ENCODE measurements at regions not wholly inside any gene's neighbourhood (a gene's known extent, or its start where the extent isn't known, plus 50 kb on each side); places are given as distances from the start of the nearest gene placed in this dataset.

DNA sequence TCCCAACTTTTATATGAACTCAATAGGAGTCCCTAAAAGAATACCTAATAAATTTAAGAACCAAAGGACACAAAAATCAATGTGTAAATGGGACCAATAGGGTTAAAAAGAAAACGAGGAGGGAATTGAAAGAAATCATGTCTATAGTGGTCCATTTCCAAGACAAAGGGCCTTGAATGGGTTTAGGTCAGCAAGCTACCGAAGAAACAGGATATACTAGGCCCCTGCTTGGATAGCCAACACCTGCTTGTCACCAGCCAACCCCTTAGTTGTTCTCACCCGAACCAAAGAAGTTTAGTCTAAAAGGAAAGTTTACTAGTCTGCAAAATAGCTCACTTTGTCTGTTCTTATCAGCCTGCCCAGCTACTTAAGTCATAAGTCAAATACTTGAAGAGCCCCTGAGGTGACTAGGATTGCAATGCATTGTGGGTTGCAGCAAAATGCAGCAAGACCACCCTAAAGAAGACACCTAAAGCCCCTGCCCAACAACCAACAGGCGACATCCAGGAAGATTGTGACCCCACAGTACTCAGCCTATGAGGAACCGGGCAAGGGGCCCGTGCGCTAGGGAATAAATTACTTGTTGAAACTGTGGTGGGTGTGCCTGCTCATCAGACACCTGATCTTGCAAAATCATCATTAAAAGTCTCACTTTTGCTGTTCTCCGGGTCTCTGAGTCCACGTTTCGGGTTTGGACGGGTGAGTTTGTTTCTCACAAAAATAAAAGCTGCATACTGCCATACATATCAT lies 183.9 kb upstream of the PPP1R26 start:
- 77 to 81% methylated on average over 11 of the region's 11 CpGs for WGBS, 2 donors
- H3K27me3 ChIP-seq, result peaks cover 11 to 31% (median 22%) of the 10 kb centered on the region in 7 donors
- H3K4me1 ChIP-seq, result peaks cover 0 to 5% (median 0%) of the 10 kb centered on the region in 9 donors
- no peaks in the 10 kb centered on the region for H3K36me3 ChIP-seq
- DNase-seq, result no peak
- no peak overlapping the region for H3K4me3 ChIP-seq
- H3K9me3 ChIP-seq, result no peaks in the 10 kb centered on the region
- TF ChIP-seq, protein P1, sequence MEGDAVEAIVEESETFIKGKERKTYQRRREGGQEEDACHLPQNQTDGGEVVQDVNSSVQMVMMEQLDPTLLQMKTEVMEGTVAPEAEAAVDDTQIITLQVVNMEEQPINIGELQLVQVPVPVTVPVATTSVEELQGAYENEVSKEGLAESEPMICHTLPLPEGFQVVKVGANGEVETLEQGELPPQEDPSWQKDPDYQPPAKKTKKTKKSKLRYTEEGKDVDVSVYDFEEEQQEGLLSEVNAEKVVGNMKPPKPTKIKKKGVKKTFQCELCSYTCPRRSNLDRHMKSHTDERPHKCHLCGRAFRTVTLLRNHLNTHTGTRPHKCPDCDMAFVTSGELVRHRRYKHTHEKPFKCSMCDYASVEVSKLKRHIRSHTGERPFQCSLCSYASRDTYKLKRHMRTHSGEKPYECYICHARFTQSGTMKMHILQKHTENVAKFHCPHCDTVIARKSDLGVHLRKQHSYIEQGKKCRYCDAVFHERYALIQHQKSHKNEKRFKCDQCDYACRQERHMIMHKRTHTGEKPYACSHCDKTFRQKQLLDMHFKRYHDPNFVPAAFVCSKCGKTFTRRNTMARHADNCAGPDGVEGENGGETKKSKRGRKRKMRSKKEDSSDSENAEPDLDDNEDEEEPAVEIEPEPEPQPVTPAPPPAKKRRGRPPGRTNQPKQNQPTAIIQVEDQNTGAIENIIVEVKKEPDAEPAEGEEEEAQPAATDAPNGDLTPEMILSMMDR (IDR thresholded peaks at IDR 0.05), result no peak
- H3K27ac ChIP-seq, result no peak overlapping the region
- intact Hi-C loops (cut with DNase I), result no loop called here
- no peak for ATAC-seq

DNA sequence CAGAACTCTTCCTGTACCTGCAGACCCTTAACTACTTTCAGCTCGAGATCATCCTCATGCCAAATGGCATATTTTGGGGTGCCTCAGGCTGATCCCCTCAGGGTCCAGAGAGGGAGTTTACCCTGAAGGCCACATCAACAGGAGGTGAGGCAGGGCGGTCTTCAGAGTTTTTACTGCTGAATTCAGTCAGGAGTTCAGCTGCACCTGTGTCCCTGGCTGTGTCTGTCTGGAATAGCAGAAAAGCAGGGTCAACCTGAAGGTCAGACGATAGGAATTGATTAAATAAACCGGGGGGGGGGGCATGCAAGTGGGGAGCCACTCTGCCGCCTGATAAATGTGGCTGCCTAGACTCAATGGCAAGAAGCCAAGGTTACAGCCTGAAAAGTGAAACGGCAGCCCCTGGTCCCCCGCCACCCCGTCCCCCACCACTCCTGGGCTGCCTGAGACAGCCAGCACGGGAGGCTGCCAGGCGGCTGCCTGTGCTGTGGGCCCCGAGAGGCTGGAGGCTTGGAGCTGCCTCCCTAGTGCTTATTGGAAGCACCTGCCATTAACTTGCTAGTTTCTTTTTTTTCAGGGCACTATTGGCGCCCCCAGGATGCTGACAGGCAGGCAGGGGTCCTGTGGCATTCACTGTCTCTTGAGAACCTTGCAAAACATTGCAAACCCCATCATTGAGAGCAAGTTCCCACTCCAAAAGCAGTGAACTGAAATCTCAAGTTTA lies 182.7 kb upstream of the PPP1R26 start:
- intact Hi-C loops (cut with DNase I), result no loop called here
- H3K4me3 ChIP-seq, result no peak overlapping the region
- no peaks in the 10 kb centered on the region for H3K4me1 ChIP-seq
- no peak overlapping the region for H3K27ac ChIP-seq
- H3K9me3 ChIP-seq, result no peaks in the 10 kb centered on the region
- H3K36me3 ChIP-seq, result no peaks in the 10 kb centered on the region
- DNase-seq (no peak), ATAC-seq (no peak)
- TF ChIP-seq, protein P1 (IDR thresholded peaks at IDR 0.05), result no peak
- peaks cover 11 to 42% (median 34%) of the 10 kb centered on the region in 7 donors for H3K27me3 ChIP-seq
- WGBS, 2 donors, result 53 to 58% methylated on average over 12 of the region's 12 CpGs

DNA sequence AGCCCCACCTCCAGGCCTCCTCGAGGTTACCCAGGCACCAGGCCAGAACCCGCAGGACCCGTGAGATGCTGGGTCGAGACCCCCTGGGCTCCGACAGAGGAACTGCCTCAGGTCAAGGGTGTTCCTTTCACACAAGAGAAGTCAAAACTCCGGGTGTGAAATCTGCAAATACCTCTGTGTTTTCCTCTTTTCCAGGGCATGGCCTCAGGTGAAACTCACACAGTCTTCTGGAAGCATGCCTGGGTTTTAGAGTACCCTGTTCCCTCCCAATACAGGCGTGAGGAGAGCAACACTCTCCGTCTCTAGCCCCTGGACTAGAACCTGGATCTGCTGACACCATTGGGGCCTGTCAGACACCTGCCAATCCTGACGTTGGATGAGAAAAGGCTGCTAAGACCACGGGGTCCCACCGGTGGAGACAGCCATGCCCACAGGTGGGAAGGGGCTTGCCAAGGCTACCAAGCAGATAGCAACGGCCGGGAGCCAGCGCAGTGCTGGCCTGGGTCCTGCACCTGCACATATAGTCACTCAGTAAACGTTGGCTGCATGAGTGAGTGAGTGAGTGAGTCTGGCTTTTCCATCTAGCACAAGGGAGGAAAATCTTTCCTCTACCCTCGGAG lies 182.0 kb upstream of the PPP1R26 start:
- Histone ChIP-seq H3K36me3 (no peaks in the 10 kb centered on the region), H3K4me3 (no peak overlapping the region), H3K9me3 (no peaks in the 10 kb centered on the region), H3K27ac (no peak overlapping the region), H3K27me3 (peaks cover 11 to 49% (median 40%) of the 10 kb centered on the region in 7 donors), H3K4me1 (no peaks in the 10 kb centered on the region)
- DNase-seq (no peak), ATAC-seq (no peak)
- TF ChIP-seq, protein P1 (IDR thresholded peaks at IDR 0.05), result no peak
- intact Hi-C loops (cut with DNase I), result no loop called here
- WGBS, 2 donors, result 61 to 63% methylated on average over 16 of the region's 16 CpGs

DNA sequence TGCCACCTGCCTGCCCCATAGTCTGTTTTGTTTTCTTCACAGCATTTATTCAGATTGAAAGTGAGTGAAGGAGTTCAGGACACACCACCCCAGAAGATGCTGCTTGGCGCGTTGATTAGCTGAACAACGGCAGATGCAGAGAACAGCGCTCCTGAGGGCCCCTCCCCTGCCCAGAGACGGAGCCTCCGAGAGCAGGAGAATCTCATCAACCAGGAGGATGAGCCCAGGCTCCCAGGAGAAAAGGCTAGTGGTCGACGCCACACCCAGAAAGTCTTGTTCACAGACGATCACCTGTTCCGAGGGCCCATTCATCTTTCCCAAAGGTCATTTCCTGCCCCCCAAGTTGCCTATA lies 180.4 kb upstream of the PPP1R26 start:
- 66 to 71% methylated on average over 10 of the region's 10 CpGs for WGBS, 2 donors
- no peak overlapping the region for H3K4me3 ChIP-seq
- H3K36me3 ChIP-seq, result no peaks in the 10 kb centered on the region
- H3K4me1 ChIP-seq, result no peaks in the 10 kb centered on the region
- H3K27me3 ChIP-seq, result peaks cover 11 to 61% (median 51%) of the 10 kb centered on the region in 7 donors
- DNase-seq (no peak), ATAC-seq (no peak)
- H3K27ac ChIP-seq, result no peak overlapping the region
- H3K9me3 ChIP-seq, result no peaks in the 10 kb centered on the region
- intact Hi-C loops (cut with DNase I), result no loop called here
- TF ChIP-seq, protein P1 (IDR thresholded peaks at IDR 0.05), result no peak

Measured in heart right ventricle (tissue), 16 donors.